ENCODE measurements at regions not wholly inside any gene's neighbourhood (a gene's known extent, or its start where the extent isn't known, plus 50 kb on each side); places are given as distances from the start of the nearest gene placed in this dataset.

- no peaks in the 10 kb centered on the region for H3K9me3 ChIP-seq (ENCODE audit: low read depth)
- no peak for DNase-seq (ENCODE audit: low read depth in 1 of 2, low spot score in 1 of 2)
- peaks cover 5% of the 10 kb centered on the region for H3K4me1 ChIP-seq (ENCODE audit: low read depth)
- H3K27ac ChIP-seq = no peak overlapping the region
- H3K27me3 ChIP-seq = no peaks in the 10 kb centered on the region
- no peak for TF ChIP-seq CTCF (IDR thresholded peaks at IDR 0.05; ENCODE audit: low read depth, low read length)
- no peaks in the 10 kb centered on the region for H3K36me3 ChIP-seq
- H3K4me3 ChIP-seq = no peak overlapping the region
Observed at GRCh38 chr5:164748861-164749260, 1243.4 kb downstream of the MAT2B start.

- peak in 1 of 2 donors; percentile 13 for DNase-seq (ENCODE audit: low read depth in 1 of 2, low spot score in 1 of 2)
Observed at GRCh38 chr5:164753434-164753833, 1248.0 kb downstream of the MAT2B start.

GRCh38 chr5:164763206-164763605 lies 1257.8 kb downstream of the MAT2B start:
- no peak for TF ChIP-seq CTCF (IDR thresholded peaks at IDR 0.05; ENCODE audit: low read depth, low read length)
- no peaks in the 10 kb centered on the region for H3K27me3 ChIP-seq
- no peak overlapping the region for H3K4me3 ChIP-seq
- no peaks in the 10 kb centered on the region for H3K36me3 ChIP-seq
- H3K9me3 ChIP-seq (ENCODE audit: low read depth) = no peaks in the 10 kb centered on the region
- H3K27ac ChIP-seq = no peak overlapping the region
- no peak for DNase-seq (ENCODE audit: low read depth in 1 of 2, low spot score in 1 of 2)
- H3K4me1 ChIP-seq (ENCODE audit: low read depth) = no peaks in the 10 kb centered on the region

More at GRCh38 chr5:164753434-164753833, 1248.0 kb downstream of the MAT2B start:
- H3K27me3 ChIP-seq = no peaks in the 10 kb centered on the region
- H3K9me3 ChIP-seq (ENCODE audit: low read depth) = no peaks in the 10 kb centered on the region
- H3K36me3 ChIP-seq = no peaks in the 10 kb centered on the region
- TF ChIP-seq CTCF (IDR thresholded peaks at IDR 0.05; ENCODE audit: low read depth, low read length) = no peak
- peaks cover 5% of the 10 kb centered on the region for H3K4me1 ChIP-seq (ENCODE audit: low read depth)
- peak overlapping the region; percentile 1 for H3K27ac ChIP-seq
- H3K4me3 ChIP-seq = no peak overlapping the region

GRCh38 chr5:164772122-164772521 lies 1266.7 kb downstream of the MAT2B start:
- no peaks in the 10 kb centered on the region for H3K4me1 ChIP-seq (ENCODE audit: low read depth)
- no peaks in the 10 kb centered on the region for H3K36me3 ChIP-seq
- TF ChIP-seq CTCF (IDR thresholded peaks at IDR 0.05; ENCODE audit: low read depth, low read length) = no peak
- peak in 1 of 2 donors; percentile 18 for DNase-seq (ENCODE audit: low read depth in 1 of 2, low spot score in 1 of 2)
- H3K27me3 ChIP-seq = no peaks in the 10 kb centered on the region
- no peak overlapping the region for H3K27ac ChIP-seq
- H3K4me3 ChIP-seq = no peak overlapping the region
- H3K9me3 ChIP-seq (ENCODE audit: low read depth) = no peaks in the 10 kb centered on the region

- no peak overlapping the region for H3K27ac ChIP-seq
- no peak overlapping the region for H3K4me3 ChIP-seq
- DNase-seq (ENCODE audit: low read depth in 1 of 2, low spot score in 1 of 2) = no peak
- H3K4me1 ChIP-seq (ENCODE audit: low read depth) = no peaks in the 10 kb centered on the region
- no peak for TF ChIP-seq CTCF (IDR thresholded peaks at IDR 0.05; ENCODE audit: low read depth, low read length)
- H3K9me3 ChIP-seq (ENCODE audit: low read depth) = no peaks in the 10 kb centered on the region
- H3K36me3 ChIP-seq = no peaks in the 10 kb centered on the region
- no peaks in the 10 kb centered on the region for H3K27me3 ChIP-seq
Observed at GRCh38 chr5:164784230-164784629, 1278.8 kb downstream of the MAT2B start.

GRCh38 chr5:164798110-164798509 lies 1292.7 kb downstream of the MAT2B start:
- no peak for DNase-seq (ENCODE audit: low read depth in 1 of 2, low spot score in 1 of 2)
- TF ChIP-seq CTCF (IDR thresholded peaks at IDR 0.05; ENCODE audit: low read depth, low read length) = no peak
- Histone ChIP-seq H3K36me3 (no peaks in the 10 kb centered on the region), H3K27ac (no peak overlapping the region), H3K9me3 (ENCODE audit: low read depth) (no peaks in the 10 kb centered on the region), H3K4me3 (no peak overlapping the region), H3K27me3 (no peaks in the 10 kb centered on the region), H3K4me1 (ENCODE audit: low read depth) (no peaks in the 10 kb centered on the region)

Data from cardiac muscle cell (in vitro differentiated cells and primary cell).